RPMI7951 (cell line): ENCODE measurements at regions not wholly inside any gene's neighbourhood (a gene's known extent, or its start where the extent isn't known, plus 50 kb on each side); places are given as distances from the start of the nearest gene placed in this dataset.
A peak's percentile ranks its signal among the peaks of the same experiment; 100 is the strongest.
"Not testable (repeated sequence)": the region's sequence is repeated elsewhere in the genome, so short reads cannot be mapped to it uniquely, and the experiment has no call there.

Experiments used
- DNase-seq: peaks from one replicate; pipeline ENCODE4 v3.0.0-alpha.2; 2012; ENCODE audit warnings: low read depth

DNA sequence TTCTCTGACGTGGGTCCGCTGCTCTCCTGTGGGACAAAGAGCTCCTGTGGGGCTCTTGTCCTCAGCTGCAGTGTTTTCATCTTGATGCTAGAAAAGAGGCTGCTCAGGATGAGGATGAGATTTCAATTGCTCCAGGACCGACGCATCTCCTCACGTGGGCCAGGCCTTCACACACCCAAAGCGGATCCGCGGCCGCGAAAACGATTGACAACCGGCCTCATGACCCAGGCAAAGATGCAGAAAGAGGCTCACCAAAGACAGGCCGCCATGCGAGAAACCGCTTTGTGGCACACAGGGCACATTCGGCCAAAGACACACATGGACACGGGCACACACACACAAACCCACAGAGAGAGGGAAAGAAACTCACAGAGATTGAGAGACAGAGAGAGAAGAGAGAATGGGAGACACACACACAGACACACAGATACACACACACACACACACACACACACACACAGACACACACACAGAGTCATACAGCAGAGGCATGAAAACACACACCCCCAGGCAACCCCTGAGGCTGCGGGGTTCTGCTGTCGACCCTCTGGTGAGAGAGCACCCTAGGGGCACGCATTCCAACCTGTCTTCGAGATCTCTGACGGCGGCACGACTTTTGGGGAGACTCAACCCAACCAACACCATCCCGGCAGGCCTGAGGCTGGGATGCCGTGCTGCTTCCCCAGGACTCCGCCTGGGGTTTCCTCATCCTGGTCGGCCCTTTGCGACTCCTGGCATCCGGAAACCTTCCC, 168.5 kb upstream of the ZNF337 start:
- not testable (repeated sequence) for DNase-seq

DNA sequence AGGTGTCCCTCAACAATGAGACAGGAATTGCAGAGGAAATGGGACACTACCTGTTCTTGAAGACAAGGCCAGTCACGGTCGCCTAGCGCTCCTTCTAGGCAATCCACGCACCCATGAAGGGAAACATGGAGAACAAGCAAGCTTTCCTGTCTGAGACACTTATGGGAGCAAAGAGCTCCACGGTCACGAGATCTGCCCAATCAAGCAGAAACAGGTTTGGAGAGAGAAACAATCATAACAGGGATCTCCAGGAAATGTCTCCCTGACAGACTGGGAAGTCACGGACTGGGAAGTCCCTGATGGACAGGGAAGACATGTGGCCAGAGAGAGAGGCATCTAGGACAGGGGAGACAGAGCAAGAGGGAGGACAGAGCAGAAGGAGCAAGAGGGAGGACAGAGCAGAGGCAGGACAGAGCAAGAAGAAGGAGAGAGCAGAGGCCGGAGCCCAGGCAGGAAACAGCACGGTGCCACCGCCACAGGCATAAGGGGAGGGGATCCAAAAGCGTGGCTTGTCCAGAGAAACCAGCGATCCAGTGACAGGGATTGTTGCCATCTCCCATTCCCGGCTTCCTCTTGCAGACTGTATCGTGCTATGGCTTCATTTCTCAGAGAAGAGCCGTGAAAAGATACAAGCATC, 167.8 kb upstream of the ZNF337 start:
- no peak for DNase-seq

DNA sequence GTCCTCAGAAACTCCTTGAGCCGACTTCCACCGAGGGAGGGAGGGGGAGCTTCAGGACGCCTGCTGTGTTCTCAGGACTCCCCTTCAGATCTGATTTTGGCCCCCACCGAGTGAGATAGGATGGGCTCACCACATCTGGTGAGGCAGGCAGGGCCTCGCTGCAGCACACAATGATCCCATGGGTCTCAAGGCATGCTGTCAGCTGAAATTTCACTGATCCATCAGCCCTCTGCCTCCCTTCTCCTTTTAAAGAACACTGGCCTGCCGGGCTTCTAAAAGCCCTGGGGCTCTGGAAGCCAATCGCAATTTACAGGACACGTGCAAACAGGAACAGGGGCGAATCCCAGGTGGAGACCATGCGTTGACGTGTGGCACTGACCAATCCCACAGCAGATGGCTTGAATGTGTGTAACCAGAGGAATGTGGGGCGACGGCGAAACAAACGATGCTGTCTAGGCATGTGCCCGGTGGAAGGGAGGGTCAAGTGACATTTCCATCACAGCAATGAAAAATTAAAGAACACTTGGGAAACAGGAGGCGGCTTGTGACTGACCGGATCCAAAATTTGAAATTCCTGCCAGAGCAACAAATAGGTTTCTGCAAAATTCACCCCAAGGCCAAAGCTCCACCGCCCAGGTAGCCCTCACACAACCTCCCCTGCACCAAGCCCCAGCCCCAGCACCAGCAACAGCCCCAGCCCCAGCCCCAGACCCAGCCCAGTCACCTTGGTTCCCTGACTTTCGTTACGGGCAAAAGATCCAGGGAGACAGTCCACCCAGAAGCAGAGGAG, 167.1 kb upstream of the ZNF337 start:
- peak; percentile 69 for DNase-seq

DNA sequence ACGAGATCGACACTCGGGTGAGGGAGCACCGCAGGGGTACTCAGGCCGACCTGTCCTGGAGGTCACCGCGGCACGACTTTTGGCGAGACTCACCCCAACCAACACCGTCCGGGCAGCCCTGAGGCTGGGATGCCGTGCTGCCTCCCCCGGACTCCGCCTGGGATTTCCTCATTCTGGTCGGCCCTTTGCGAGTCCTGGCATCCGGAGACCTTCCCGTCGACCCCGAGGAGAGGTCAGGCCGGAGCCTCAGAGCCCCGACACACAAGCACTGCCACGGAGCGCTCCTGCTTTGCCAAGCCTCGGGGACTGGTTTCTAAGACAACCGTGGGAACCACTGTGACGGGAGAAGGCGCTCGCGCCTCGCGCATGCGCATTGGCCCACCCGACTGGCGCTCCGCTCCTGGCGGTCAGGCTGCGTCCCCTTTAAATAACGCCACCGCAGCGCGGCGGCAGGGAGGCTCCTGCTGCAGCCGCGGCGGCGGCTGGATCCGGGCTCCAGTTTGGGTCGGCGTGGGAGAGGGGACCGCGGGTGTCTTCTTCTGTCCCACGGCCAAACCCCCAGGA, 166.4 kb upstream of the ZNF337 start:
- peak; percentile 89 for DNase-seq

DNA sequence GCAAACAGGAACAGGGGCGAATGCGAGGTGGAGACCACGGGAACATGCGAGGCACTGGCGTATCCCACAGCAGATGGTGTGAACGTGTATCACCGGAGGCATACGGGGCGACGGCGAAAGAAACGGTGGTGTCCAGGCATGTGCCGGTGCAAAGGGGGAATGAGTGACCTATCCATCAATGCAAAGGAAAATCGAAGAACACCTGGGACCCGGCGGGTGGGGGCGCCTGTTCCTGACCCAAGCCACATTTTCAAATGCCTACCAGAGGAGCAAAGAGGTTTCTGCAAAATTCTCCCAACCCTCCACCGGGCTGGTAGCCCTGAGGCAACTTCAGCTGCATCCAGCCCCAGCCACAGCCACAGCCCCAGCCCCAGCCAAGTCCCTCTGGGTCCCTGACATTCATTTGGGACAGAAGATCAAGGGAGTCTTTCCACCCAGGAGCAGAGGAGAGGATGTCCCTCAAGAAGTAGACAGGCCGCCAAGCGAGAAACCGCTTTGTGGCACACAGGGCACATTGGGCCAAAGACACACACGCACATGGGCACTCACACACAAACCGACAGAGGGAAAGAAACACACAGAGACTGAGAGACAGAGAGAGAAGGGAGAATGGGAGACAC, 164.0 kb upstream of the ZNF337 start:
- DNase-seq: peak; percentile 32

DNA sequence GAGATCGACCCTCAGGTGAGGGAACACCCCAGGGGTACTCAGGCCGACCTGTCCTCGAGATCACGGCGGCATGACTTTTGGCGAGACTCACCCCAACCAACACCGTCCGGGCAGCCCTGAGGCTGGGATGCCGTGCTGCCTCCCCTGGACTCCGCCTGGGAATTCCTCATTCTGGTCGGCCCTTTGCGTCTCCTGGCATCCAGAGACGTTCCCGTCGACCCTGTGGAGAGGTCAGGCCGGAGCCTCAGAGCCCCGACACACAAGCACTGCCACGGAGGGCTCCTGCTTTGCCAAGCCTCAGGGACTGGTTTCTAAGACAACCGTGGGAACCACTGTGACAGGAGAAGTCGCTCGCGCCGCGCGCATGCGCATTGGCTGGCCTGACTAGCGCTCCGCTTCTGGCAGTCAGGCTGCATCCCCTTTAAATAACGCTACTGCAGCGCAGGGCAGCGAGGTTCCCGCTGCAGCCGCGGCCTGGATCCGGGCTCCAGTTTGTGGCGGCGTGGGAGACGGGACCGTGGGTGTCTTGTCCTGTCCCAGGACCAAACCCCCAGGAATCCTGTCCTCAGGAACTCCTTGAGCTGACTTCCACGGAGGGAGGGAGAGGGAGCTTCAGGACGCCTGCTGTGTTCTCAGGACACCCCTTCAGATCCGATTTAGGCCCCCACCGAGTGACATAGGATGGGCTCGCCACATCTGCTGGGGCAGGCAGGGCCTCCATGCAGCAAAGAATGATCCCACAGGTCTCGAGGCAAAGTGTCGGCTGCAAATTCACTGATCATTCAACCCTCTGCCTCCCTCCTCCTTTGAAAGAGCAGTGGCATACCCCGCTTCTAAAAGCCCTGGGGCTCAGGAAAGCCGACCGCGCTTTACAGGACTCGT, 163.2 kb upstream of the ZNF337 start:
- peak; percentile 84 for DNase-seq

DNA sequence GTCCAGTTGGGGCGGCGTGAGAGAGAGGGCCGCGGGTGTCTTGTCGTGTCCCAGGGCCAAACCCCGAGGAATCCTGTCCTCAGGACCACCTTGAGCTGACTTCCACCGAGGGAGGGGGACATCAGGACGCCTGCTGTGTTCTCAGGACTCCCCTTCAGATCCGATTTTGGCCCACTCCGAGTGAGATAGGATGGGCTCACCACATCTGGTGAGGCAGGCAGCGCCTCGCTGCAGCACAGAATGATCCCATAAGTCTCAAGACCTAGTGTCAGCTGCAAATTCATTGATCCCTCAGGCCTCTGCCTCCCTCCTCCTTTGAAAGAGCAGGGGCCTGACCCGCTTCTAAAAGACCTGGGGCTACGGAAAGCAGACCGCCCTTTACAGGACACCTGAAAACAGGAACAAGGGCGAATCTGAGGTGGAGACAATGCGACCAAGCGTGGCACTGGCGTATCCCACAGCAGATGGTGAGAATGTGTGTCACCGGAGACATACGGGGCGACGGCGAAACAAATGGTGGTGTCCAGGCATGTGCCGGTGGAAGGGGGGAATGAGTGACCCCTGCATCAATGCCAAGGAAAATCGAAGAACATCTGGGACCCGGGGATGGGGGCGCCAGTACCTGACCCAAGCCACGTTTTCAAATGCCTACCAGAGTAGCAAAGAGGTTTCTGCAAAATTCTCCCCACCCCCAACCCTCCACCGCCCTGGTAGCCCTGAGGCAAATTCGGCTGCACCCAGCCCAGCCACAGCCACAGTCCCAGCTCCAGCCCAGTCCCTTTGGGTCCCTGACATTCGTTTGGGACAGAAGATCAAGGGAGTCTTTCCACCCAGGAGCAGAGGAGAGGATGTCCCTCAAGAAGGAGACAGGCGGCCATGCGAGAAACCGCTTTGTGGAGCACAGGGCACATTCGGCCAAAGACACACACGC, 162.1 kb upstream of the ZNF337 start:
- DNase-seq: no peak

DNA sequence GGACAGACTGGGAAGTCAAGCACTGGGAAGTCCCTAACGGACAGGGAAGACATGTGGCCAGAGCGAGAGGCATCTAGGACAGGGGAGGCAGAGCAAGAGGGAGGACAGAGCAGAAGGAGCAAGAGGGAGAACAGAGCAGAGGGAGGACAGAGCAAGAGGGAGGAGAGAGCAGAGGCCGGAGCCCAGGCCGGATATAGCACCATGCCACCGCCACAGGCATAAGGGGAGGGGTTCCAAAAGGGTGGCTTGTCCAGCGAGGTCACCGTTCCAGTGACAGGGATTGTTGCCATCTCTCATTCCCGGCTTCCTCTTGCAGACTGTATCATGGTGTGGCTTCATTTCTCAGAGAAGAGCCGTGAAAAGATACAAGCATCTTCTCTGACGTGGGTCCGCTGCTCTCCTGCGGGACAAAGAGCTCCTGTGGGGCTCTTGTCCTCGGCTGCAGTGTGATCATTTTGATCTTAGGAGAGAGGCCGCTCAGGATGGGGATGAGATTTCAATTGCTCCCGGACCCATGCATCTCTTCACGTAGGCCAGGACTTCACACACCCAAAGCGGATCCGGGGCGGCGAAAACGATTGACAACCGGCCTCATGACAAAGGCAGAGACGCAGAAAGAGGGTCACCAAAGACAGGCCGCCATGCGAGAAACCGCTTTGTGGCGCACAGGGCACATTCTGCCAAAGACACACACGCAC, 160.6 kb upstream of the ZNF337 start:
- not testable (repeated sequence) for DNase-seq

DNA sequence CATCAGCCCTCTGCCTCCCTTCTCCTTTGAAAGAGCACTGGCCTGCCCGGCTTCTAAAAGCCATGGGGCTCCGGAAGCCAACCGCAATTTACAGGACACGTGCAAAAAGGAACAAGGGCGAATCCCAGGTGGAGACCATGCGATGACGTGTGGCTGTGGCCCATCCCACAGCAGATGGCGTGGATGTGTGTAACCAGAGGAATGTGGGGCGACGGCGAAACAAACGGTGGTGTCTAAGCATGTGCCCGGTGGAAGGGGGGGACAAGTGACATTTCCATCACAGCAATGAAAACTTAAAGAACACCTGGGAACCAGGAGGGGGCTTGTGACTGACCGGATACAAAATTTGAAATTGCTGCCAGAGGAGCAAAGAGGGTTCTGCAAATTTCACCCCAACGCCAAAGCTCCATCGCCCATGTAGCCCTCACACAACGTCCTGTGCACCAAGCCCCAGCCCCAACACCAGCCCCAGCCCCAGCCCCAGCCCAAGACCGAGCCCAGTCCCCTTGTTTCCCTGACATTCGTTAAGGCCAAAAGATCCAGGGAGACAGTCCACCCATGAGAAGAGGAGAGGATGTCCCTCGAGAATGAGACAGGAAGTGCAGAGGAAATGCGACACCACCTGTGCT, 159.7 kb upstream of the ZNF337 start:
- no peak for DNase-seq

DNA sequence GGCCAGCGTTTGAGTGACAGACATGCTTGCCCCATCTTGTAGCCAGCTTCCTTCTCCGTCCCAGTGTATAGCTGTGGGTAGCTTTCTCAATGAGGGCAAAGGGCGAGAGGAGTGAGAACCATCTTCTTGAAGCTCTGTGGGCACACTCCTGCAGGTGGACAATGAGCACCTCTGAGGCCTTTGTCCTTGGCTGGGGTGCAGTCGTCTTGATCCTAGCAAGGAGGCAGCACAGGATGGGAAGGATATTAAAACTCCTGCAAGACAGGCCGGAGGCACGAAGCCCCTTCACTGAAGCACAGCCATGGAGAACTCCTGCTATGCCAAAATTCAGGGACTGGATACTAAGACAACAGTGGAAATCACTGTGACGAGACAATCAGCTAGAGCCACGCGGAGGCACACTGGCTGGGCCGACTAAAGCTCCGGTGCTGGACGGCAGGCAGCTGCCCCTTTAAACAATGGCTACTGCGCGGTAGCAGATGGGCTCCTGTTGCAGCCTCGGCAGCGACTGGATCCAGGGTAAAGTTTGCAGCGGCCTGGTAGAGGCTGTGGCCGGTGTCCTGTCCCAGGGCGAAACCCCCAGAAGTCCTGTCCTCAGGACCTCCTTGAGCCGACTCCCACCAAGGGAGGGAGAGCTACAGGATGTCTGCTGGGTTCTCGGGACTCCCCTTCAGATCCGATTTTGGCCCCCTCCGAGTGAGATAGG, 159.0 kb upstream of the ZNF337 start:
- DNase-seq: not testable (repeated sequence)

DNA sequence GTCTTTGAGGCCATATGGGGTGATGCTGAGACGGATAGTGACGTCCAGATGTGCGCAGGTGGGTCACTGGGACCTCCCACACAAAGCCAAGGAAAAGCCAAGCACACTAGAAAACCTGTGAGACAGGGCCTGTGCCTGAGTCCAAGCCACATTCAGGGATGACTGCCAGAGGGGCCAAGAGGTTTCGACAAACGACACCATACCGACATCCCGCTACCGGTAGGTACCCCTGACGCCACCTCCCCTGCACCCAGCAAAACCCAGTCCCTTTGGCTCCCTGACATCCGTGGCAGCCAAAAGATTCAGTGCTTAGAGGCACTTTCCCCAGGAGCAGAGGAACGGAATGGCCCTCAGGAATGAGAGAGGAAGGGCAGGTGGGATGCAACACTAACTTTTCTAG, 158.0 kb upstream of the ZNF337 start:
- DNase-seq: not testable (repeated sequence)

DNA sequence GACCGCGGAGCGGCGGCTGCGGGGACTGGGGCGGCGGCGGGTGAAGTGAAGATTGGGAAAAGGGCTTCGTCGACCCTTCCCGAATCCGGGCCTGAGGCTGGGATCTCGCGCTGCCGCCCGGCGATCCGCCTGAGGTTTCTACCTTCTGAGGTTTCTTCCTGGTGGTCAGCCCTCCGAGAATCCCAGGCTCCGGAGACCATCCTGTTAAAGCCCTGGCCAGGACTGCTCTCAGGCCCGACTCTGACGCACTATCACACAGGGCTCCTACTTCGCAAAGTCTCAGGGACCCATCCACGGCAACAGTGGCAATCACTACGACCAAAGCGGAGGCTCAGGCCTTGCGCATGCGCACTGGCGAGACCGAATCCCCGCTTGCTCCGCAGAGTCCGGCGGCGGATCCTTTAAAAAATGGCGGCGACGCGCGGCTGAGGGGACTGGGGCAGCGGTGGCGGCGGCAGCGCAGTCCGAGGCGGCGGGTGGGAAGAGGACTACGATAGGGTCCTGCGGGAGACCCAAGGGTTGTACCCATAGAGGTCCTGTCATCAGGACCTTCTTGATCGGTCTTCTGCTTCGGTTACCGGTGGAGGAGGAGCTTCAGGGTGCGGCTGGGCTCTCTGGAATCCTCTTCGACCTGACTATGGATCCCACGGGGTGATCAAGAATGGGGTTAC, 157.2 kb upstream of the ZNF337 start:
- DNase-seq: peak; percentile 87

DNA sequence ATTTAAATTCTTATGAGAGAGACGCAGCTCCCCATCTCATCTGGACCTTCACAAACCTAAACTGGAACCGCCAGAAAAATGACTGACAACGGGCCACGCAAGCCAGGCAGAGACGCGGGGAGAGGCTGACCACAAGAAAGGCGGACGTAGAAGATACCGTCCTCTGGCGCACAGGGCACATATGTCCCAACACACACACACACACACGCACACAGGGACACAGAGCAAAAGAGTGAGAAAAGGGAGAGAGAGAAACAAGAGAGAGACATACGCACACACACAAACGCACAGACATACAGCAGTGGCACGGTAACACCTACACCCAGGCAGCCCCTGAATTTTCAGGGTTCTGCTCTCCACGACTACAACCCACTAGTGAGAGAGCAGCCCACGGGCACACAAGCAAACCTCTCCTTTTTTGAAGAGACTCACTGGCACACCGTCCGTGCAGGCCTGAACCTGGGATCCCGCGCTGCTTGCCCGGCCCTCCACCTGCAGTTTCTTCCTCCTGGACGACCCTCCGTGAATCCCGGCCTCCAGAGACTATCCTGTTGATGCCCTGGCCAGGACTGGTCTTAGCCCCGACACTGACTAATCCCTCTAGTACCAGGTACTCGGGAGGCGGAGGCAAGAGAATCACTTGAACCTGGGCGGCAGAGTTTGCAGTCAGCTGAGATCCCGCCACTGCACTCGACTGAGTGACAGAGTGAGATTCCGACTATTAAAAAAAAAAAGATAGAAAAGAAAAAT, 156.5 kb upstream of the ZNF337 start:
- DNase-seq: not testable (repeated sequence)

DNA sequence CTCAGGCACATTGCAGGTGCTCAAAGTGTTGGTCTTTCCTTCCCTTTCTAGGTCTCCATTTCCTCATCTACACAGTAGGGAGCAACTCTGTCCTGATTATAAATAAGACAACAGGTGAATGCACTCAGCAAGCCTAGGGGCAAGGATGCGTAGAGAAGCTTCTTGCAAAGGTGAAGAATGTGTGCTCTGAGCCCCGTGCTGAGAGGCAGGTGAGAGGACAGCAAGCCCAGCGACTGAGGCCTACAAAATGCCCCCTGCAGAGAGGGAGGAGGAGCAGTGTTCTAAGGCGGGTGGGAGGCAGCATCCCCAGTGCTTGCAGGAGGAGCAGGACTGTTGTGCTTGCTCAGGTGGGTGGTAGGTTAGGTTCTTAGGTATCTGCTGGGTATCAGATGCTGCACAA, 153.5 kb upstream of the ZNF337 start:
- DNase-seq: not testable (repeated sequence)

DNA sequence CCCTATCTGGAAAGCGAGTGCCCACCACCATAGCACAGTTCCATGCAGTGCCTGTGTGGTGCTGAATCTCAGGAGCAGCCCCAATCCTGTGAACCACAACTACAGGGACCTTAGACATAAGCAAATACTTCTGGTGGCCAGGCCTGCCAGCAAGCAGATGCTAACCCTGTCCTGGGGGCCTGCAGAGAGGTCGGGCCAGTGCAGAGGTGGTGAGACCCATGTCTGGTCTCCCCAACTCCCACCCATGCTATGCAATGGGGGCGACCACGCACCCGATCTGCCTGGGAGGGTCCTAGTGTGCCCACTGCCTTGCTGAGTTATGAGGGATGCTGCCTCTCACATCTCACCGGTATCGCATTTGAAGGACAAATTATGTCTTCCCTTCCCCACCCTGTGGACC, 151.6 kb upstream of the ZNF337 start:
- DNase-seq: no peak

DNA sequence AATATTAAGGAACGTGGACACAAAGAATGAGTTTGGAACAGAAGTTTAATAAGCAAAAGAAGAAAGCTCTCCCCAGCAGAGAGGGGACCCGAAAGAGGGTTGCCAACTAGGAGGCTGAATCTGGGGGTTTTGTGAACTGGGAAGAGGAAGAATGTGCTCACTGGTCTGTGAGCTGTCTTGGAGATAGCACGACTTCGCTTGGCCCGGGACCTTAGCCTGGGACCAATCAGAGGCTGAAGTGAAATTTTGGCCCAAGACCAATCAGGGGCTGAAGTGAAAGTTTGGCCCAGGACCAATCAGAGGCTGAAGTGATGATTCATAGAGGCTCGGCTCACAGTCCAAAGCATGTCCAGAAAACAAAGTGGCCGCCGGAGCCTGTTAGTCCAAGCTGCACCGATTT, 148.0 kb upstream of the ZNF337 start:
- DNase-seq: not testable (repeated sequence)

DNA sequence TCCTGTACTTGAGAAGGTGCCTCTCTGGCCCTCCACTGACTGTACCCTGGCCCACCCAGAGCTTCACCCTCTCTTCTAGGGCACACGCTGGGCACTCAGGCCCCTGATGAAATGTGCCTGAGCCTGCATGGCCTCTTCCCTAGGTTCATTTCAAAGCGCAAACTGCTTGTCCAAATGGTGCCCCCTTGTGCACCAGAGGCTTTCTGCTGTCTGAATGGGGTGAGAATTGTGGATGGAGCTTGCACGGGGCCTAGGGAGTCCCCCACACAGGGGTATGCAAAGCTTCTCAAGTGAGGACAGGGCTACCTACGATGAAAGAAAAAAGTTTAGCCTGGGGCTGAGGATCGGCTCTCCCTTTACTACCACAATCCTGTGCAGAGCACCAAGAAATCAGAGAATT, 116.9 kb upstream of the ZNF337 start:
- DNase-seq: not testable (repeated sequence)
